OCI-LY7 (cell line): ENCODE measurements at regions not wholly inside any gene's neighbourhood (a gene's known extent, or its start where the extent isn't known, plus 50 kb on each side); places are given as distances from the start of the nearest gene placed in this dataset.

Source experiments
- BruUV-seq: library from RNA; stranded (reverse); fragments of 400-500 nt; replicated peaks from 2 replicates; lab custom pipeline; 2021; lab: Mats Ljungman, UMichigan
- CTCF ChIA-PET: fragments of 300-600 bp; sonication (Branson Sonifier 250); formaldehyde crosslinking; loops from one replicate; lab custom pipeline; 2022; ENCODE audit warnings: antibody characterized with exemption; ENCODE audit not compliant: unreplicated experiment; lab: Charles Lee
- POLR2A ChIA-PET: fragments of 300-600 bp; sonication (Branson Sonifier 250); formaldehyde crosslinking; loops from one replicate; lab custom pipeline; 2022; ENCODE audit warnings: antibody characterized with exemption; lab: Charles Lee
- DNase-seq: peaks from one replicate; pipeline ENCODE4 v3.0.0-alpha.2; 2015; ENCODE audit warnings: low spot score
- H2AFZ ChIP-seq: fragments of 200-600 bp; sonication (generic), shearing (Covaris generic); 2 replicates; pipeline ENCODE4 v1.6.1; 2014; ENCODE audit warnings: mild to moderate bottlenecking, antibody characterized with exemption, low read length, moderate library complexity
- H3K27ac ChIP-seq: fragments of 200-600 bp; sonication (generic); 2 replicates; pipeline ENCODE4 v1.5.1; 2014; ENCODE audit warnings: mixed run types, low read depth, mild to moderate bottlenecking, moderate library complexity, low read length, inconsistent platforms; ENCODE audit not compliant: poor library complexity, severe bottlenecking
- H3K36me3 ChIP-seq: fragments of 200-600 bp; sonication (generic); 2 replicates; pipeline ENCODE4 v1.6.1; 2014; ENCODE audit warnings: mild to moderate bottlenecking, antibody characterized with exemption, low read length, moderate library complexity, mixed read lengths; ENCODE audit not compliant: insufficient read depth
- H3K4me1 ChIP-seq: fragments of 200-600 bp; sonication (generic); 2 replicates; pipeline ENCODE4 v1.5.1; 2014; ENCODE audit warnings: mild to moderate bottlenecking, low read length; ENCODE audit not compliant: insufficient read depth, poor library complexity, severe bottlenecking
- H3K4me2 ChIP-seq: fragments of 200-600 bp; sonication (generic); 2 replicates; pipeline ENCODE4 v1.6.1; 2014; ENCODE audit warnings: mild to moderate bottlenecking, low read length
- H3K4me3 ChIP-seq: fragments of 200-600 bp; sonication (generic); 2 replicates; pipeline ENCODE4 v1.5.1; 2014; ENCODE audit warnings: mild to moderate bottlenecking, low read depth, low read length; ENCODE audit not compliant: poor library complexity, severe bottlenecking
- H3K79me2 ChIP-seq: fragments of 200-600 bp; sonication (generic); 2 replicates; pipeline ENCODE4 v1.6.1; 2016; ENCODE audit warnings: low read depth, mild to moderate bottlenecking, low read length, moderate library complexity, mixed read lengths; ENCODE audit not compliant: insufficient read depth
- H3K9me2 ChIP-seq: fragments of 200-600 bp; sonication (generic); 2 replicates; pipeline ENCODE4 v1.6.1; 2016; ENCODE audit warnings: mild to moderate bottlenecking, low read length, mixed read lengths; ENCODE audit not compliant: insufficient read depth
- H3K9me3 ChIP-seq: fragments of 200-600 bp; sonication (generic); 2 replicates; pipeline ENCODE4 v1.6.1; 2014; ENCODE audit warnings: mild to moderate bottlenecking, mixed run types, low read length, mixed read lengths
- H4K20me1 ChIP-seq: fragments of 200-600 bp; sonication (generic); 2 replicates; pipeline ENCODE4 v1.6.1; 2014; ENCODE audit warnings: mild to moderate bottlenecking, antibody characterized with exemption, low read length, moderate library complexity, mixed read lengths; ENCODE audit not compliant: insufficient read depth
- CTCF ChIP-seq: fragments of 200-600 bp; sonication (generic); conservative IDR thresholded peaks from 2 replicates; pipeline ENCODE4 v1.5.1; 2014; ENCODE audit warnings: mild to moderate bottlenecking, antibody characterized with exemption, low read length, moderate library complexity, mixed read lengths
- EZH2phosphoT487 ChIP-seq: fragments of 200-600 bp; sonication (generic); IDR thresholded peaks from 2 replicates; pipeline ENCODE4 v1.6.1; 2018; ENCODE audit warnings: low read depth, borderline replicate concordance, mild to moderate bottlenecking, mixed run types, antibody characterized with exemption, low read length, moderate library complexity, mixed read lengths
- intact Hi-C: fragments of 100-400 bp; cut with micrococcal nuclease; formaldehyde crosslinking; loops from one replicate; pipeline ENCODE4 v1.10.0; 2022; ENCODE audit not compliant: unreplicated experiment

GRCh38 chr14:22390195-22390594, 198.8 kb downstream of the DAD1 start:
- POLR2A ChIA-PET = interaction anchor here (0.6 to 5.9 kb wide), 24 partner anchors 9 to 428 kb away, joined by 3 to 55 read pairs (median 4); no protein-coding TSS in a partner anchor

GRCh38 chr14:22388669-22389595, 200.1 kb downstream of the DAD1 start:
- H3K9me3 ChIP-seq = no peaks in the 10 kb centered on the region
- no peaks in the 10 kb centered on the region for H3K9me2 ChIP-seq
- TF ChIP-seq CTCF = no peak
- TF ChIP-seq EZH2phosphoT487 = no peak
- no peaks in the 10 kb centered on the region for H4K20me1 ChIP-seq
- ChIA-PET CTCF (interaction anchor here (0.7 to 5.0 kb wide), 10 partner anchors 14 to 201 kb away, joined by 3 to 80 read pairs (median 4); no protein-coding TSS in a partner anchor), POLR2A (interaction anchor here (0.8 to 5.9 kb wide), 14 partner anchors 8 to 502 kb away, joined by 3 to 55 read pairs (median 4); no protein-coding TSS in a partner anchor)
- intact Hi-C loops = no loop called here
- H3K79me2 ChIP-seq = no peaks in the 10 kb centered on the region
- H3K36me3 ChIP-seq = no peaks in the 10 kb centered on the region
- H3K4me2 ChIP-seq = peak overlapping the region; percentile 66; the same call in 1 of the 2 replicates
- H2AFZ ChIP-seq = peak overlapping the region; percentile 95; the same call in 1 of the 2 replicates
- DNase-seq = no peak
- no TSS peak for BruUV-seq
- no peak overlapping the region for H3K4me3 ChIP-seq
- H3K27ac ChIP-seq = no peak overlapping the region
- H3K4me1 ChIP-seq = peaks cover 98% of the 10 kb centered on the region

More at GRCh38 chr14:22390195-22390594, 198.8 kb downstream of the DAD1 start:
- intact Hi-C loops = loop anchor here (5.0 kb wide), 1 partner anchor 482 kb away; the partner anchor contains the start of gene LRP10
- Histone ChIP-seq H3K27ac (no peak overlapping the region), H3K79me2 (no peaks in the 10 kb centered on the region), H3K4me1 (peaks cover 89% of the 10 kb centered on the region), H4K20me1 (no peaks in the 10 kb centered on the region), H3K4me3 (no peak overlapping the region), H3K9me3 (no peaks in the 10 kb centered on the region), H3K4me2 (no peak overlapping the region), H2AFZ (peak overlapping the region; percentile 73), H3K36me3 (no peaks in the 10 kb centered on the region), H3K9me2 (no peaks in the 10 kb centered on the region)
- no peak for DNase-seq
- no TSS peak for BruUV-seq
- CTCF ChIA-PET = interaction anchor here (0.6 to 5.0 kb wide), 21 partner anchors 15 to 199 kb away, joined by 3 to 80 read pairs (median 4); no protein-coding TSS in a partner anchor
- TF ChIP-seq CTCF = no peak
- no peak for TF ChIP-seq EZH2phosphoT487
